GM21576 (cell line): ENCODE measurements at regions not wholly inside any gene's neighbourhood (a gene's known extent, or its start where the extent isn't known, plus 50 kb on each side); places are given as distances from the start of the nearest gene placed in this dataset.

Experiments
- ATAC-seq: cut with Tn5 transposase; IDR thresholded peaks from one replicate; pipeline ENCODE4 v1.9.1; 2021; ENCODE audit warnings: mild to moderate bottlenecking, moderate library complexity; ENCODE audit not compliant: unreplicated experiment

DNA sequence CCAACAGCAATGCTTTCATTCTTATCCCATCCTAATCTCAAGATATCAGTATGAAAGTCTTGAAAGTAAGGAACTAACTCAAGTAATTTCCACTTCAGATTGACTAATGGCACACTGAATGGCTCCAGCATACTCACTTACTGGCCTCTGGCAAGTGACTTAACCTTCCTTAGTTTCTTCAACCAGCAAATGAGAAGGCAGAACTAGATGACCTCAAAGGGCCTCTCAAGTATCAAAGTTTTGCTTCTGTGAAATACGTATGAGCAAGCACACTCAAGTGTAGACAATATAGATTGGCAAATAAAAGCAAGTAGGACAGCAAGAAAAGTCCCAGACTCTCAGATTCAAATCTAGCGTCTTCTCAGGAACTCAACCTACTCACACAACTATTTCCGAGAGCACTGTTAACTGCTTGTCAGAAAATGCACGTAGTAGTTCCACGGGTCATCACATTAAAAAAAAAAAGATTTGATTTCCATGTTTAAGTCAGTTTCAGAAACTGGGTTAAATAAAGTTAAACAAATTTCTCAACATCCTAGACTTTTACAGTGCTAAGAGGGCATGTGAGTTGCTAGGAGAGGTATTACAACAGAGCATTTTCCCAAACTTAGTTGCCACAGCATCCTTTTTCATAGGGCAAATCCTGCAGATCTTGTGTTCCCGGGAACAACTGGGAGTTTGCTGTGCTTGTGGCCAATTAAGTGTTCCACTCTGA is 276.9 kb upstream of the KLF14 start:
- no peak for ATAC-seq

DNA sequence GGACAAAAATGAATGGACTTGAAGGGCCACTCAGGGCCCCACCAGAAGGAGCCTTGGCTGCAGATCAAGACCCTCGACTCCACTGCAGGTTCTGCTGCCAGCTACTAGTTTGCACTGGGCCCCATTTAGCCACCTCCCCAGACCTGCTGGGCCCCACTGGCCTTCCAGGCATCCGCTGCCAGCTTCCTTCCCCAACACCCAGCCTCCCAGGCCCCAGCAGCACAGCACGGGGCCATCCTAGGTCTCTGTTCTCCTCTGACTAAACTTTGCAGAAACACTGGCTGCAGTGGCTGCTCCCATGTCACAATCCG is 277.4 kb upstream of the KLF14 start:
- no peak for ATAC-seq

DNA sequence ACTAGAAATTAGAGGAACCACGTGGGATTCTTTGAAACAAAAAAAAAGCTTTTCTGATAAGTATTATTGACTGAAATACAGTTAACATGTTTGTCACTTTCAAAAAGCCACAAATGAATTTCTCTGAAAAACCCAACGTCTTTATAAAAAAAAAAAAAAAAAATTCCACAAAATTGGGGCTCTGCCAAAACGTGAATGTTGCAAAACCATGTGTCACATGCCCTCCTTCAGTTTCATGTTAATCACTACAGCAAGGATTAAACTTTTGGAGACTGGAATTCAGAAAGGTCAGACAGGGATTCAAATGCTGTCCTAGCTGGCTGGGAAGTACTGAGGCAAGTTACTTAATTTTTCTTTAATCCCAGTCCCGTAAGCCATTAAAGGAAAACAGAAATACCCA is 278.0 kb upstream of the KLF14 start:
- no peak for ATAC-seq

DNA sequence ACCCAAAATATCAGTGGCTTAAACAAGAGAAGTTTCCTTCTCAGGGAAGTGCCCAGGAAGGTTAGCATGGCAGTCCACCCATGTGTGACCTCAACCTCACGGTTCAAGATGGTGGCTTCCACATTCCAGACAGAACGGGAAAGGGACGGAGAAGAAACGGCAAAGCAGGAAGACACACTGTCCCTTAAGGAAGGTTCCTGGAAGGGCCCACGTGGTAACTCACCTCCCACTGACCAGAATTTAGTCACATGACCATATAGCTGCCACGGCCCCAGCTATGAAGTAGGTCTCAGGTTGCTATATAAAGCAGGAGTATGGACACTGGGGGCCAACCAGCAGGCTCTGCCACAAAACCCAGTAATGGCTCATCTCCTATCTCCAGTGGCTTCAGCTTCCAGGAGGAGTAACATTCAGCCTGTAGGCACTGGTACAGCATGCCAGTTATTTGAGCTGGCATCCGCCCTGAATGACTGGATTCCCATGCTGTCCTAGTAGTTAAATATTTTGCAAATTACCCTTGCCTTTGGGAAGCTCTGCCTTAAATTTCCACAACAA is 278.5 kb upstream of the KLF14 start:
- ATAC-seq, result no peak

DNA sequence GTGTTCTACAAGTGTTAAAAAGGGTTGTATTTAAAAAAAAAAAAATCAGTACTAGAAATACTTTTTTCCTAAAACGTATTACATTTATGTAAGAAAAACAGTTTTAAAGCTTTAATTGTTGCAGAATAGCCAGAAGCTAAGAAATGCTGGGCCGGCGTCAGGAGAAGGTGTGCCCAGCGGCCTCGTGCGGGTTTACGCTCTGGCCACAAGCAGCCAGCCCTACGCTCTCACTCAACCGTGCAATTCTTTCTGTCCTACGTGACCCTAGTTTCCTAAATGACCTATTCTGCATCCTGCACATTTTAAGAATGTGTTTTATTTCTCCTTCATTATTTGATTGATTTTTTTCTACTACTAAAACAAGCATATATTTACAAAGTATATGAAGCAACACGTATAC is 279.7 kb upstream of the KLF14 start:
- no peak for ATAC-seq

DNA sequence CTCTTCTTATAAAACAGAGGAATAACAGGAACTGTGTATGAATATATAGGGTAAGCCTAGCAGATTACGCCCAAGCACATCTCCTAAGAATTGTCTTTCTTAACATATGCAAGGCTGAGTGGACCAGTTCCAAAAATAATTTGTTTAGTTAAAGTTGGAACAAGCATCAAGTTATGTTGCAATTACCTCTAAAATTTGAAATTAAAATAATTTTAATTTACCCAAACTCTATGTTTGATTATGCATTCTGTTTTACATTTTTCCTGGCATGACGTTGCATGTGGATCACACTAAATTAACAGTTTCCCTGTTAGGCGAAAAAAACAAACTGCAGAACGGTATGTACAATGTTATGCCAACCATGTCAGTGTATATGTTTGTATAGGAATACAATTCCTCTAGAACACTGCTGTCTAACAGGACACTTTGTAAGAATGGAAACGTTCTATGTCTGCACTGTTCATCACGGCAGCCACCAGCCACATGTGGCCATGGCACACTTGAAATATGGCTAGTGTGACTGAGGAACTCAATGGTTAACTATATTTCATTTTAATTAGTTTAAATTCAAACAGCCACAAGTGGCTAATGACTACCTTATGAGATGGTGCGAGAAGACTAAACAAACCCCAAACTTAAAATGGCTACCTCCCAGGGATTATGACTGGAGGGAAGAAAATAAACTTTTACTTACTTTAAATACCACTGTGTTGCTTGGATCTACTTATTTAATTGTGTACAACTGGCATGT is 281.1 kb upstream of the KLF14 start:
- ATAC-seq, result no peak

DNA sequence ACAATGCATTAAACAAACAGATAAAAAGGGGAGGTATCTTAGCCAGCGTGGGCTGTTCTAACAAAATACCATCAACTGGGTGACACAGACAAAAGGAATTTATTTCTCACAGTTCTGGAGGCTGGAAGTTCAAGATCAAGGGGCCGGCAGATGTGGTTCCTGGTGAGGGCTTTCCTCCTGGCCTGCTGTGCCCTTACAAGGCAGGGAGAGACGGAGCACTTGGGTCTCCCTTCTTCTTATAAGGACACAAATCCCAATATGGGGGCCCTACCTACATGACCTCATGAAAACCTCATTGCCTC is 281.6 kb upstream of the KLF14 start:
- ATAC-seq, result no peak

DNA sequence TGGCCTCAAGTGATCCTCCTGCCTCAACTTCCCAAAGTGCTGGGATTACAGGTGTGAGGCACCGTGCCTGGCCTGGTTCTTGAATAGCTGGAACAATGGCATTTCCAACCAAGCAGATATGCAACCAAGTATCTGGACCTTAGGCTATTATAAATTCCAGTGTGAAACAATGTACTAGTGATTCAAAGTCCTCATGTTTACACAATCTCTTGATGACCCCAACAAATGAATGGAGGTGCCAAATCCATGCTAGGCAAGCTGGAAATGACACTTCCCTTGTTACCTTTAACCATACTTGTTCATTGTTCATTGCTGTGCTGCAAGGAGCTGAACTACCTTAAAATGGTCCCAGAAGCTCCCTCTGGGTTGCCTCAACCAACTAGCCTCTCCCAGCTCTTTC is 282.2 kb upstream of the KLF14 start:
- ATAC-seq, result no peak

DNA sequence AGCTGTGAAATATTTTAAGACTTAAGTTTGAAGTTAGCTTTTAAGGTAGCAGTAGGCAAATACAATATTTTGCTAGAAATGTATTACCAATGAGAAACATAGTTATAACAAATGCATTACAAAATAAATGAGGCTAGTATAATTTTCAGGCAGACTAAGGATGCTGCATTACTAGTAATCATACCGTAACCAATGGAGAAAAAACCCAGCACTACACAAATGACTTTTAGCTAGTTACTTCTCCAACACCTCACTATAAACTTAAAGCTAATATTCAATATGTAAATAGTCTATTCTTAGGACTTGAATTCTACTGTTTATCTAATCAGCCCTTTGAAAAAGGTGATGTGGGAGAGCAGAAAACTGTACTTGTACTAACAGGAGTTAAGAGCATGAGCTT is 285.3 kb upstream of the KLF14 start:
- no peak for ATAC-seq

DNA sequence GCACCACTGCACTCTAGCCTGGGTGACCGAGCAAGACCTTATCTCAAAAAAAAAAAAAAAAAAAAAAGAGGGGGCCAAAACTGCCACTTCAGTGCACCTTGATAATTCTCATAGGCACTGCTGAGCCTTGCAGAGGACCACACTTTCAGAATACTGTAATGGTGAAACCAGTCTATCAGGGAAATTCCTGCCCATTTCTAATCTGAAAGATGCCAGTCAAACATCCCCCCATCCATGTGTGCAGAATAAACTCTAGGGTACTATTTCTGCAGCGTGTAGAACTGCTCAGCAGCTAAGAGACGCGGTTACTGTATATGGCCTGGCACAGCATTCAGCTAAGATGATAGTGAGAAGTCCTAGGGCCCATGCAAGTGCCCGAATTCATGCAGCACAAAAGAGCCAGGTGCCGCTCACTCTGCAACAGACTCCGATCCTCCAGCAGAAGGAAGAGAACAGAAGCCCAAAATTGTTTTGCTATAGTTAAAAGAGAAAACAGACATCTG is 286.8 kb upstream of the KLF14 start:
- ATAC-seq, result no peak

DNA sequence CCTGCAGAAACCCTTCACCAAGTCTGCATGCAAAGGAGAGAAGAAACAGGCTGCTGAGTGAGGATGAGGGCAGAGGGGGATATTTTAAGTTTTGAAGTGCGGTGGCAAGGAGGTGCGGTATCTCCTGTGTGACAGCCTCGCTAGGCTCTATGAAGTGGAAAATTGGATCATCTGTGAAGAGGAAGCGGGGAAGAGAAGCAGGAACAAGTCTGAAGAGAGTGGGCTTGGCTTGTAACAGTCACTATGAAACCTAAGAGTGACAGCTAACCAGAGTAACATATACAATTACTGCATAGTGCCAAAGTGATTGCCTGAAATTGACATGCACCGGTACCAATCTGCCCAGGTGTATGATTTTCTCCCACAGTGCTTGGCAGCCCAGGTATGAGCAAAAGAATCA is 287.5 kb upstream of the KLF14 start:
- ATAC-seq, result no peak

DNA sequence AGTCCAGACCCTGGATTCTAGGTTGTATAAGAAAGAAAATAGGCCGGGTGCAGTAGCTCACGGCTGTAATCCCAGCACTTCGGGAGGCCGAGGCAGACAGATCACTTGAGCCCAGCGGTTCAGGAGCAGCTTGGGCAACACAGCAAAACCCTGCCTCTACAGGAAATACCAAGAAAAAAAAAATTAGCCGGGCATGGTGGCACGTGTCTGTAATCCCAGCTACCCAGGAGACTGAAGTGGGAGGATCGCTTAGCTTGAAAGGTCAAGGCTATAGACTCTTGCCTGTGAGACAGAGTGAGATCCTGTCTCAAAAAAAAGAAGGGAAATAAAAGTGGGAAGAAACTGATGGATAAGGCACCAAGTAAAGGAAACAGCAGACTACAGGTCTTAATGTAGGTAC is 287.9 kb upstream of the KLF14 start:
- no peak for ATAC-seq

DNA sequence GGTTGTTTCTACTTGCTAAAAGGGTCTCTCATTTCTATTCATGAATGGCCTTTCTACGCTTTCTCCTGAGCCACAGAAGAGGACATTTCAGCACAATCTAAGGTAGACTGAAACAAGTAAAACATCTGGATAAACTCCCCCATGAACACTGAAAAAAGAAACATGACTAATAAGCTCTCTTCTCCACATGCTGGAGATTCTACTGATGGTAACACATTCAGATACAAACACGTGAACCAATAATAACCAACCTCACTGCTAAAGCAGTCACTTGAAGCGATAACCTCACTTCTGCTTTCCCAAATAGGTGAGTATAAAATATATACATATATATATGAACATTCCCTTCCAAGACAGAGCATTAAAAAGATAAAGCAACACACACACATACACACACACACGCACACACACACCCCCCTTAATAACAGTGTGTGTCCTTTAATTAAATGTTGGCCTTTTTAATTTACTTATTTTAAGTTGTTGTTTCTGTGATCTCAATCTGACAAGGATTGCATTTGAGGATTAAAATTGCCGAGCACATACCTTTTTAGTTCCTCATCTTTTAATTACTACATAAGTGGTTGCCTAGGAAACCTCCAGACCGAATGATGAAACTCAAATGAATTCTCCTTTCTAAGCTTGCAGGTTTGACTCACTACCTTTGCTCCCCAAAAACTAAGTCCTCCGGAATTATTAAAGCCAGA is 292.4 kb upstream of the KLF14 start:
- ATAC-seq, result peak; percentile 33

DNA sequence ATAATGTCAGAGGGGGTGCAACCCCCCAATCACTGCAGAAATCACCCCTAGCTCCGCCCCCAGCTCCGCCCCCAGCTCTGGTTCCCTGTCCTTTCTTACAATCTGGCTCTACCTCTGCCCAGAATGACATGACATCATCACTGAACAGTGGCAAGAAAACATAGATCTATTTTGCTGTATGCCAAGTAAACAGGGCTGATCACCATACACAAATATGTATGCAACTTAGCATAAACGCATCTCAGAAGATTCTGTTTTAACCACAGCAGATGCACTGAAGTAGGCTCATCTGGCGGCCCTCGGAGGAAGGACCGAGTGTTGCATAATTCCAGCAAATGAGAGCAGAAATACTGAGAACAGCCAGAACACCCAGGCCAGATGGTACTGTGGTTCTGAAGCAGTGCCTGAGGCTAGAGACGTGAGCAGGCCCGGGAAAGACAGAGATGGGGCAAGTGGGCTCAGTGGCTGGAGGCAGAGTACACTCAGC is 293.3 kb upstream of the KLF14 start:
- no peak for ATAC-seq

DNA sequence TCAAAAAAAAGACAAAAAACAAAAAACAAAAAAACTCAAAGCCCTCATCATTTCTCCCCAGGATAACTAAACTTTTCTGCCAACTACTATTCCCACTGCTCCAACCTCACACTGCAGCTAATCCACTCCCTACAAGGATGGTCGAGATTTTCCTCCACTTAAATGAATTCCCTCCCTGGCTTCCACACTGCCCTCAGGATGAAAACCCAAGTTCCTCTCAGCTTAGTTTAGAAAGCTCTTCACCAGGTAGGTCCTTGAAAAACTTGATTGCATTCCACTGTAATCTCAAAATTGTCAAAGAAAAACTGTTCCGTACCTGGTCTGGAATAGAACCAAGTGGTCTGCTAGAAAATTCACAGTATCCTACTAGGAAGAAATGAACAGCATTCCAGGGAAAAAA is 294.3 kb upstream of the KLF14 start:
- no peak for ATAC-seq

DNA sequence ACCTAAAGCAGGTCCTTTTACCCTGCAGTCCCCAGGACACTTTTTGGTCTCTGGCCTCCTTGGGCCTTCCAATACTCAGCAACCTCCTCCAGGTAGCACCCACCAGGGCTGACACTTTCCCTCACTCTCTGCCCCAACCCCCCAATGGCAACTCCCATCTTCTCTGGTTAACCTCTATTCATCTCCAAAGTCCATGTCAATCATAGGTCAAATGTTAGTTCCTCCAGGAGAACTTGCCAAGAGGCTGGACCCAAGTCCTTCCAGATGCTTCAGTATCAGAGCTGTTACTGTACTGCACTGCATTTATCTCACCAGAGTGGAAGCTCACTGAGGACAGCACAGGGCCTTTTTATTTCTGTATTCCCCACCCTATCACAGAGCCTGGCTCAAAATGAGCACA is 295.0 kb upstream of the KLF14 start:
- no peak for ATAC-seq

DNA sequence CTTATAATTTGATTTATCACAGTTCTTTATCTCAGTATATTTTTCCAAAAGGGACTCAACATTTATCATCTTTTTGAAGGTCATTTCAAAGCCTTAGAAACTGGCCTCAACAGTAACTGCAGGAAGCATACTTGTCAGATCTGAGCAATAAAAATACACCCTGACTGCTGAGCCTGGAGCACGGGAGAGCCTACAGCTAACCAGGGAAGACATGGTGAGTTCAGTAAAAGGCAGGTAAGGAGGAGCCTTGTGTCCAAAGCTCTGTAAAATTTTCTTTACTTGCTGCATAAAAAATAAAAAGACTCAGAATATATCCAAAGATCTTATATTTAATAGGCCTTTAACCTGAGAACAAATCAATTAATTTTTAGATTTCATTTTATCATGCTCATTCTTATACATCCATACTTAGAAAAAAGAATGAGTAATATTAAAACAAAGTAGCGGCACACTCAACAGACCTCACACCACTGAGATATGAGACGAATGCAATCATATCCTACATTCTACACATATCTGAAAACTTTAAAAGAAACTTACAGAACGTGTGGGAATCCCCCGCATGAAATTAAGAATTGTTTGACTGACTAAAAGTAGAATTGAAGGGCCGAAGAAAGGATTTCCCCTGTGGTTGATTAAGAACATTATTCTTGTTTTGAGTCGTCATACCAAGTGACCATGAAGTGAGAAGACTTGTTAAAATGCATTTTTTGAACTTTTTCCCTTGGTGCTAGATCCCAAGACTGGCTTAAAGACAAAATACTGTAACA is 296.4 kb upstream of the MKLN1 start:
- peak; percentile 64 for ATAC-seq

DNA sequence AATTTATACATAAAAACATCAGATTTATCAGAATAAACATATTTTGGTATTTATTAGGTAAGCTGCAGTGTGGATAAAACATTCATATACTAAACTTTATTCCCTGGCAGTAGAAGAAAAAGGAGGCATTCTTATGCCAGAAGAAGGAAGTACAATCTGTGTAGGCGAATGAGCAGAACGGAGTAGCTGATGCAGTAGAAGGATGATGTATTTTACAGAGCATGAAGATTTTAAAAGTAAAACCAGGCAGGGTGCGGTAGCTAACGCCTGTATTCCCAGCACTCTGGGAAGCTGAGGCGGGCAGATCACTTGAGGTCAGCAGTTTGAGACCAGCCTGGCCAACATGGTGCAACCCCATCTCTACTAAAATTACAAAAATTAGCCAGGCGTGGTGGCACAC is 294.9 kb upstream of the MKLN1 start:
- no peak for ATAC-seq

DNA sequence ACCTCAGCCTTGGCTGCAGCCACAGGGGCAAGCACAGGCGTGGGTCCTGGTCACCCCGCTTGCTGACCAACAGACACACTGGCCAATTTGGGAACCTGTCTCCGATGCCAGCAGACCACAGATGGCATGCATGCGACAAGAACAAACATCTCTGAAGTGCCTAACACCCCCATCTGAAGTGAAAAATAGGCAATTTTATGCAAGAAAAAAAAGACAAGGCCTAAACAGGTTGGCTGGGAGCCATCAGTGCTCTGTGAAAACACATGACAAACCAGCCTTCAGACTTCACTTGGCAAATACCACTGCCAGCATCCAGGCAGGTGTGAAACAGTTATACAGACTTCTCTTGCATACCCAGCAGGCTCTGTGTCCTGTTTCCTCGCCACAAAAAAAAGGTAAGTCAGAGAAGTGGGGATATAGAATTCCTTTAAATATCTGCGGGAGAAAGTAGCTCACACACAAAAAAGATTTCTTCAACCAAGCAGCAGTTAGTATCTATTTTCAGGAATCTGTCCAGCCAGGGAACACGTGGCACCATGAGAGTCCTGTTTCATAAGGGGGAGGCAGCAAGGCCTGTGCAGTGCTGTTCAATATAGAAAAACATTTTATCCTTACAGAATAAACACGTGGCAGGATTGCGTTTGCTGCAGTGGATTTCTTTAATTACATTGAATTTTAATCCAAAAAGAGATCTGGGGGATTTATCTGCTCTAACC is 293.4 kb upstream of the MKLN1 start:
- no peak for ATAC-seq

DNA sequence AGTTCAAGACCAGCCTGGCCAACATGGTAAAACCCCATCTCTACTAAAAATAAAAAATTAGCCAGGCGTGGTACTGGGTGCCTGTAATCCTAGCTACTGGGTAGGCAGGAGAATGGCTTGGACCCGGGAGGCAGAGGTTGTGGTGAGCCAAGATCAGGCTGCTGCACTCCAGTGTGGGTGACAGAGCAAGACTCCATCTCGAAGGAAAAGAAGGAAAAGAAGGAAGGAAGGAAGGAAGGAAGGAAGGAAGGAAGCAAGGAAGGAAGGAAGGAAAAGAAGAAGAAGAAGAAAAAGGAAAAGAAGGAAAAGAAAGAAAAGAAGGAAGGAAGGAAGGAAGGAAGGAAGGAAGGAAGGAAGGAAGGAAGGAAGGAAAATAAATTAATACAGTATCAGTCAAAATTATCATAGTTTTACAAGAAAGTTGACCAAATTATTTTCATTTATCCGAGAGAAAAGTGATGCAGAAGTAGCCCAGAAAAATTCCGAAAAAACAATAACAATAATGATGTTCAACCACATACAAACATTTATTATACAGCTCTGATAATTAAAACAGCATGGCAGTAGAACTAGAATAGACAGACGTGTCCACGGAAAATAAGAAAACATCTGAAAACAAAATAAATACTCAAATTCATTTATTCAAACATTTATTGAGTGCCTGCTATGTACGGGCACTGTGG is 292.4 kb upstream of the MKLN1 start:
- ATAC-seq, result no peak
